ENCODE measurements at regions not wholly inside any gene's neighbourhood (a gene's known extent, or its start where the extent isn't known, plus 50 kb on each side); places are given as distances from the start of the nearest gene placed in this dataset.

GRCh38 chr3:34696831-34697230 lies 898.4 kb downstream of the PDCD6IP start:
- in situ Hi-C loops (cut with HindIII; ENCODE audit: low sequenced_read_pairs): no loop called here

GRCh38 chr3:34703053-34703452 lies 904.6 kb downstream of the PDCD6IP start:
- in situ Hi-C loops (cut with HindIII; ENCODE audit: low sequenced_read_pairs): no loop called here

- in situ Hi-C loops (cut with HindIII; ENCODE audit: low sequenced_read_pairs): no loop called here
Measured at GRCh38 chr3:34724916-34725499, 914.3 kb upstream of the ARPP21 start.

- in situ Hi-C loops (cut with HindIII; ENCODE audit: low sequenced_read_pairs): no loop called here
Measured at GRCh38 chr3:34725774-34726173, 913.6 kb upstream of the ARPP21 start.

GRCh38 chr3:34727700-34728099 lies 911.6 kb upstream of the ARPP21 start:
- in situ Hi-C loops (cut with HindIII; ENCODE audit: low sequenced_read_pairs): no loop called here

- in situ Hi-C loops (cut with HindIII; ENCODE audit: low sequenced_read_pairs): no loop called here
Measured at GRCh38 chr3:34742151-34742550, 897.2 kb upstream of the ARPP21 start.

GRCh38 chr3:34758630-34759261 lies 880.6 kb upstream of the ARPP21 start:
- in situ Hi-C loops (cut with HindIII; ENCODE audit: low sequenced_read_pairs): no loop called here

GRCh38 chr3:34777386-34777785 lies 861.9 kb upstream of the ARPP21 start:
- in situ Hi-C loops (cut with HindIII; ENCODE audit: low sequenced_read_pairs): no loop called here

GRCh38 chr3:34779092-34779491 lies 860.2 kb upstream of the ARPP21 start:
- in situ Hi-C loops (cut with HindIII; ENCODE audit: low sequenced_read_pairs): no loop called here

- in situ Hi-C loops (cut with HindIII; ENCODE audit: low sequenced_read_pairs): loop anchor here (10.0 kb wide), 1 partner anchor 65 kb away; no protein-coding TSS in a partner anchor
Measured at GRCh38 chr3:34780294-34780693, 859.0 kb upstream of the ARPP21 start.

GRCh38 chr3:34780973-34781372 lies 858.4 kb upstream of the ARPP21 start:
- in situ Hi-C loops (cut with HindIII; ENCODE audit: low sequenced_read_pairs): loop anchor here (10.0 kb wide), 1 partner anchor 66 kb away; no protein-coding TSS in a partner anchor

- in situ Hi-C loops (cut with HindIII; ENCODE audit: low sequenced_read_pairs): loop anchor here (10.0 kb wide), 1 partner anchor 68 kb away; no protein-coding TSS in a partner anchor
Measured at GRCh38 chr3:34782871-34783270, 856.5 kb upstream of the ARPP21 start.

GRCh38 chr3:34783876-34784275 lies 855.4 kb upstream of the ARPP21 start:
- in situ Hi-C loops (cut with HindIII; ENCODE audit: low sequenced_read_pairs): loop anchor here (10.0 kb wide), 1 partner anchor 69 kb away; no protein-coding TSS in a partner anchor

- in situ Hi-C loops (cut with HindIII; ENCODE audit: low sequenced_read_pairs): no loop called here
Measured at GRCh38 chr3:34793057-34793456, 846.3 kb upstream of the ARPP21 start.

GRCh38 chr3:34807611-34808010 lies 831.7 kb upstream of the ARPP21 start:
- in situ Hi-C loops (cut with HindIII; ENCODE audit: low sequenced_read_pairs): no loop called here

- in situ Hi-C loops (cut with HindIII; ENCODE audit: low sequenced_read_pairs): no loop called here
Measured at GRCh38 chr3:34808287-34808686, 831.0 kb upstream of the ARPP21 start.

GRCh38 chr3:34828847-34829246 lies 810.5 kb upstream of the ARPP21 start:
- in situ Hi-C loops (cut with HindIII; ENCODE audit: low sequenced_read_pairs): no loop called here

- in situ Hi-C loops (cut with HindIII; ENCODE audit: low sequenced_read_pairs): no loop called here
Measured at GRCh38 chr3:34832865-34833508, 806.3 kb upstream of the ARPP21 start.

GRCh38 chr3:34837848-34838741 lies 801.2 kb upstream of the ARPP21 start:
- in situ Hi-C loops (cut with HindIII; ENCODE audit: low sequenced_read_pairs): no loop called here

GRCh38 chr3:34842706-34843480 lies 796.4 kb upstream of the ARPP21 start:
- in situ Hi-C loops (cut with HindIII; ENCODE audit: low sequenced_read_pairs): no loop called here

GRCh38 chr3:34844323-34844620 lies 795.1 kb upstream of the ARPP21 start:
- in situ Hi-C loops (cut with HindIII; ENCODE audit: low sequenced_read_pairs): no loop called here

All from DLD1 (cell line).